ENCODE measurements at regions not wholly inside any gene's neighbourhood (a gene's known extent, or its start where the extent isn't known, plus 50 kb on each side); places are given as distances from the start of the nearest gene placed in this dataset.

GRCh38 chr18:46320928-46321711 is 216.9 kb downstream of the HAUS1 start:
- no peak for DNase-seq (ENCODE audit: low read depth, low spot score)

- no peak for DNase-seq (ENCODE audit: low read depth, low spot score)
Measured at GRCh38 chr18:46321955-46322354, 217.8 kb downstream of the HAUS1 start.

- DNase-seq (ENCODE audit: low read depth, low spot score), result no peak
Measured at GRCh38 chr18:46322411-46322891, 218.3 kb downstream of the HAUS1 start.

- no peak for DNase-seq (ENCODE audit: low read depth, low spot score)
Measured at GRCh38 chr18:46322941-46323340, 218.8 kb downstream of the HAUS1 start.

- peak; percentile 9 for DNase-seq (ENCODE audit: low read depth, low spot score)
Measured at GRCh38 chr18:46324087-46324955, 220.1 kb downstream of the HAUS1 start.

- no peak for DNase-seq (ENCODE audit: low read depth, low spot score)
Measured at GRCh38 chr18:46325895-46326294, 221.7 kb downstream of the HAUS1 start.

GRCh38 chr18:46329736-46330246 is 225.6 kb downstream of the HAUS1 start:
- DNase-seq (ENCODE audit: low read depth, low spot score), result no peak

- no peak for DNase-seq (ENCODE audit: low read depth, low spot score)
Measured at GRCh38 chr18:46331316-46331715, 227.1 kb downstream of the HAUS1 start.

- DNase-seq (ENCODE audit: low read depth, low spot score), result no peak
Measured at GRCh38 chr18:46332286-46332801, 228.2 kb downstream of the HAUS1 start.

GRCh38 chr18:46332921-46333341 is 228.7 kb downstream of the HAUS1 start:
- DNase-seq (ENCODE audit: low read depth, low spot score), result no peak

- DNase-seq (ENCODE audit: low read depth, low spot score), result no peak
Measured at GRCh38 chr18:46333431-46334135, 229.4 kb downstream of the HAUS1 start.

GRCh38 chr18:46334868-46335281 is 230.7 kb downstream of the HAUS1 start:
- DNase-seq (ENCODE audit: low read depth, low spot score), result no peak

- DNase-seq (ENCODE audit: low read depth, low spot score), result no peak
Measured at GRCh38 chr18:46335534-46336101, 231.4 kb downstream of the HAUS1 start.

GRCh38 chr18:46336278-46337111 is 232.3 kb downstream of the HAUS1 start:
- no peak for DNase-seq (ENCODE audit: low read depth, low spot score)

- no peak for DNase-seq (ENCODE audit: low read depth, low spot score)
Measured at GRCh38 chr18:46337271-46337670, 233.1 kb downstream of the HAUS1 start.

GRCh38 chr18:46338205-46338604 is 234.0 kb downstream of the HAUS1 start:
- DNase-seq (ENCODE audit: low read depth, low spot score), result no peak

GRCh38 chr18:46338766-46339165 is 234.6 kb downstream of the HAUS1 start:
- DNase-seq (ENCODE audit: low read depth, low spot score), result no peak

- no peak for DNase-seq (ENCODE audit: low read depth, low spot score)
Measured at GRCh38 chr18:46340716-46341115, 236.5 kb downstream of the HAUS1 start.

GRCh38 chr18:46341986-46342525 is 237.9 kb downstream of the HAUS1 start:
- DNase-seq (ENCODE audit: low read depth, low spot score), result no peak

- no peak for DNase-seq (ENCODE audit: low read depth, low spot score)
Measured at GRCh38 chr18:46343456-46343855, 239.3 kb downstream of the HAUS1 start.

Data from smooth muscle cell of the brain vasculature (primary cell).